ENCODE measurements at regions not wholly inside any gene's neighbourhood (a gene's known extent, or its start where the extent isn't known, plus 50 kb on each side); places are given as distances from the start of the nearest gene placed in this dataset.

GRCh38 chr2:104641786-104642185, 212.1 kb upstream of the POU3F3 start:
- no peak for TF ChIP-seq CTCF (conservative IDR thresholded peaks at IDR 0.05 in 1 of 2, IDR thresholded peaks at IDR 0.05 in 1 of 2; ENCODE audit: low read depth in 1 of 2, low read length in 2 of 2)
- no peak for TF ChIP-seq EZH2 (IDR thresholded peaks at IDR 0.05; ENCODE audit: low read length, missing control alignments)

All from fibroblast of lung (primary cell).